Thoracic aorta (tissue), 2 donors: ENCODE measurements at regions not wholly inside any gene's neighbourhood (a gene's known extent, or its start where the extent isn't known, plus 50 kb on each side); places are given as distances from the start of the nearest gene placed in this dataset.

Experiments
- ATAC-seq: fragments of 150-250 bp; one replicate; pipeline ENCODE4 v1.8.0; 2017; ENCODE audit warnings: low read depth; ENCODE audit not compliant: insufficient number of reproducible peaks, low FRiP score
- DNase-seq: peaks from one replicate; pipeline ENCODE4 v3.0.0-alpha.2; 2020; ENCODE audit warnings: low spot score
- H3K27ac ChIP-seq, 2 donors: fragments of 200-600 bp; sonication (generic); 1 replicate in 1 of 2; 2 replicates in 1 of 2; pipeline ENCODE4 v1.5.1; 2016; ENCODE audit warnings: mild to moderate bottlenecking in 2 of 2, moderate library complexity in 2 of 2
- H3K27me3 ChIP-seq: fragments of 200-600 bp; sonication (generic); replicated peaks from 2 replicates; pipeline ENCODE4 v1.6.0; 2016; ENCODE audit warnings: mild to moderate bottlenecking; ENCODE audit not compliant: insufficient read depth
- H3K36me3 ChIP-seq: fragments of 200-600 bp; sonication (generic); one replicate; pipeline ENCODE4 v1.5.1; 2016
- H3K4me1 ChIP-seq, 2 donors: fragments of 200-600 bp; sonication (generic); 1 replicate in 1 of 2; 2 replicates in 1 of 2; pipeline versions ENCODE4 v1.5.1 to v1.6.0; 2016; ENCODE audit warnings: low read depth in 2 of 2, mild to moderate bottlenecking in 1 of 2; ENCODE audit not compliant: control insufficient read depth in 1 of 2
- H3K4me3 ChIP-seq: fragments of 200-600 bp; sonication (generic); 2 replicates; pipeline ENCODE4 v1.5.1; 2016; ENCODE audit warnings: mild to moderate bottlenecking
- H3K9me3 ChIP-seq: fragments of 200-600 bp; sonication (generic); 2 replicates; pipeline ENCODE4 v1.5.1; 2016
- CTCF ChIP-seq: fragments of 200-600 bp; sonication (generic); IDR thresholded peaks from one replicate; pipeline ENCODE4 v1.5.1; 2019; ENCODE audit warnings: antibody characterized with exemption

GRCh38 chr4:107391630-107392028 is 328.4 kb downstream of the PAPSS1 start:
- Histone ChIP-seq H3K36me3 (no peaks in the 10 kb centered on the region), H3K27ac (no peak overlapping the region), H3K27me3 (no peaks in the 10 kb centered on the region), H3K4me3 (no peak overlapping the region), H3K4me1 (peaks cover 0 to 7% of the 10 kb centered on the region in 2 donors), H3K9me3 (no peaks in the 10 kb centered on the region)
- ATAC-seq (no peak), DNase-seq (no peak)
- no peak for TF ChIP-seq CTCF

GRCh38 chr4:107391009-107391629 is 328.9 kb downstream of the PAPSS1 start:
- no peaks in the 10 kb centered on the region for H3K9me3 ChIP-seq
- no peaks in the 10 kb centered on the region for H3K27me3 ChIP-seq
- ATAC-seq (no peak), DNase-seq (no peak)
- no peak overlapping the region for H3K27ac ChIP-seq
- H3K36me3 ChIP-seq: no peaks in the 10 kb centered on the region
- no peak overlapping the region for H3K4me3 ChIP-seq
- H3K4me1 ChIP-seq: peaks cover 0 to 7% of the 10 kb centered on the region in 2 donors
- TF ChIP-seq CTCF: no peak

- no peaks in the 10 kb centered on the region for H3K27me3 ChIP-seq
- H3K4me3 ChIP-seq: no peak overlapping the region
- no peak overlapping the region for H3K27ac ChIP-seq
- no peak for ATAC-seq
- DNase-seq: no peak
- no peaks in the 10 kb centered on the region for H3K9me3 ChIP-seq
- TF ChIP-seq CTCF: no peak
- peaks cover 0 to 7% of the 10 kb centered on the region in 2 donors for H3K4me1 ChIP-seq
- no peaks in the 10 kb centered on the region for H3K36me3 ChIP-seq
Measured at GRCh38 chr4:107389965-107390364, 330.1 kb downstream of the PAPSS1 start.

- ATAC-seq: no peak
- DNase-seq: no peak
- Histone ChIP-seq H3K9me3 (no peaks in the 10 kb centered on the region), H3K4me3 (no peak overlapping the region), H3K4me1 (peaks cover 0 to 7% of the 10 kb centered on the region in 2 donors), H3K27ac (no peak overlapping the region), H3K27me3 (no peaks in the 10 kb centered on the region), H3K36me3 (no peaks in the 10 kb centered on the region)
- no peak for TF ChIP-seq CTCF
Measured at GRCh38 chr4:107388736-107389274, 331.2 kb downstream of the PAPSS1 start.

GRCh38 chr4:107380836-107381438 is 339.1 kb downstream of the PAPSS1 start:
- Histone ChIP-seq H3K27me3 (no peaks in the 10 kb centered on the region), H3K4me1 (no peaks in the 10 kb centered on the region), H3K9me3 (no peaks in the 10 kb centered on the region), H3K4me3 (no peak overlapping the region), H3K36me3 (no peaks in the 10 kb centered on the region), H3K27ac (no peak overlapping the region)
- ATAC-seq: no peak
- TF ChIP-seq CTCF: no peak
- no peak for DNase-seq
